SK-MEL-5 (cell line): ENCODE measurements at regions not wholly inside any gene's neighbourhood (a gene's known extent, or its start where the extent isn't known, plus 50 kb on each side); places are given as distances from the start of the nearest gene placed in this dataset.

ENCODE experiments used
- DNase-seq: peaks from one replicate; pipeline ENCODE4 v3.0.0-alpha.2; 2016; ENCODE audit warnings: low read depth, low spot score
- in situ Hi-C: cut with HindIII; loops from 2 replicates; pipeline ENCODE4 v1.10.0; 2016; ENCODE audit warnings: low sequenced_read_pairs, high pct_unique_total_duplicates, low pct_unique_long_range_greater_than_20kb

- no peak for DNase-seq
- in situ Hi-C loops = no loop called here
Observed at GRCh38 chr7:54810401-54810800, 51.4 kb upstream of the SEC61G start.

GRCh38 chr7:54811041-54811845 lies 52.2 kb upstream of the SEC61G start:
- no peak for DNase-seq

GRCh38 chr7:54811846-54812254 lies 52.8 kb upstream of the SEC61G start:
- in situ Hi-C loops = no loop called here
- DNase-seq = no peak

More at GRCh38 chr7:54811041-54811845, 52.2 kb upstream of the SEC61G start:
- in situ Hi-C loops = no loop called here

GRCh38 chr7:54812756-54813322 lies 53.8 kb upstream of the SEC61G start:
- no peak for DNase-seq
- in situ Hi-C loops = no loop called here

GRCh38 chr7:54813398-54813797 lies 54.4 kb upstream of the SEC61G start:
- no peak for DNase-seq
- in situ Hi-C loops = no loop called here

GRCh38 chr7:54814401-54814800 lies 55.4 kb upstream of the SEC61G start:
- in situ Hi-C loops = no loop called here
- no peak for DNase-seq

GRCh38 chr7:54817152-54817551 lies 58.1 kb upstream of the SEC61G start:
- DNase-seq = no peak
- in situ Hi-C loops = no loop called here

- no peak for DNase-seq
- in situ Hi-C loops = no loop called here
Observed at GRCh38 chr7:54823776-54824175, 64.8 kb upstream of the SEC61G start.

- no peak for DNase-seq
- in situ Hi-C loops = no loop called here
Observed at GRCh38 chr7:54824655-54825054, 65.6 kb upstream of the SEC61G start.

GRCh38 chr7:54825368-54825767 lies 66.4 kb upstream of the SEC61G start:
- in situ Hi-C loops = no loop called here
- no peak for DNase-seq

- in situ Hi-C loops = no loop called here
- no peak for DNase-seq
Observed at GRCh38 chr7:54827734-54828133, 68.7 kb upstream of the SEC61G start.

GRCh38 chr7:54831046-54831643 lies 72.1 kb upstream of the SEC61G start:
- in situ Hi-C loops = no loop called here
- DNase-seq = no peak

- in situ Hi-C loops = no loop called here
Observed at GRCh38 chr7:54831644-54832095, 72.7 kb upstream of the SEC61G start.

GRCh38 chr7:54833001-54833467 lies 74.0 kb upstream of the SEC61G start:
- no peak for DNase-seq
- in situ Hi-C loops = no loop called here

More at GRCh38 chr7:54831644-54832095, 72.7 kb upstream of the SEC61G start:
- DNase-seq = no peak

GRCh38 chr7:54837168-54837567 lies 78.2 kb upstream of the SEC61G start:
- in situ Hi-C loops = no loop called here

GRCh38 chr7:54837761-54838160 lies 78.8 kb upstream of the SEC61G start:
- no peak for DNase-seq
- in situ Hi-C loops = no loop called here

More at GRCh38 chr7:54837168-54837567, 78.2 kb upstream of the SEC61G start:
- no peak for DNase-seq

GRCh38 chr7:54838175-54838910 lies 79.3 kb upstream of the SEC61G start:
- in situ Hi-C loops = no loop called here
- DNase-seq = no peak
